GM06990 (cell line): ENCODE measurements at regions not wholly inside any gene's neighbourhood (a gene's known extent, or its start where the extent isn't known, plus 50 kb on each side); places are given as distances from the start of the nearest gene placed in this dataset.

Experiments
- DNase-seq: peaks from one replicate; pipeline ENCODE4 v3.0.0-alpha.2; 2011; ENCODE audit not compliant: insufficient read length; ENCODE audit errors: extremely low read depth
- H3K27me3 ChIP-seq: replicated peaks from 2 replicates; pipeline ENCODE4 v1.6.0; 2011; ENCODE audit warnings: low read length; ENCODE audit not compliant: control insufficient read depth, insufficient read depth
- H3K36me3 ChIP-seq: 2 replicates; pipeline ENCODE4 v1.5.1; 2011; ENCODE audit warnings: low read length; ENCODE audit not compliant: control insufficient read depth, insufficient read depth
- H3K4me3 ChIP-seq: replicated peaks from 2 replicates; pipeline ENCODE4 v1.5.1; 2011; ENCODE audit warnings: low read depth, mild to moderate bottlenecking, control low read depth, low read length
- CTCF ChIP-seq: IDR thresholded peaks from 2 replicates; pipeline ENCODE4 v1.5.1; 2011; ENCODE audit warnings: low read length, control low read depth, mild to moderate bottlenecking, inconsistent platforms; ENCODE audit not compliant: insufficient read depth, poor library complexity, severe bottlenecking

GRCh38 chr4:67151376-67152343 lies 393.6 kb downstream of the CENPC start:
- no peak for TF ChIP-seq CTCF
- Histone ChIP-seq H3K36me3 (no peaks in the 10 kb centered on the region), H3K4me3 (no peak overlapping the region), H3K27me3 (no peaks in the 10 kb centered on the region)
- no peak for DNase-seq

DNA sequence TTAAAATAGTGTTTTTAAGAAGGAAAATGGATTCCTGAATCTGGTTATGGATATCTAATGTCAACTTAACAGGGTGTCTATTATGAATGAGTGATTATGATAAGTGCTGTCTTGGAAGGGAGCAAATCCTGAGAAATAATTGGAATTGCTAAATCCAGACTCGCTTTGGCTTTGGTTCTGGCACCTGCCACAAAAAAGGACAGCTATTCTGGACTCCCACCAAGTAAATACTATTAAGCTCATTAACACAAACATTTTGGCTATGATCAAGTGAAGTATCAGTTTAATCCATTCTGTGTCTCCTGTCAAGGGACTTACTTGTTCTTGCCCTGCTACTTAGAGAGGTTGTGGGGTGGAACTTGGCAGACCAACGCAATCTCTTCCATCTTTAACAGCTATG lies 403.7 kb downstream of the CENPC start:
- TF ChIP-seq CTCF = no peak
- Histone ChIP-seq H3K4me3 (no peak overlapping the region), H3K36me3 (no peaks in the 10 kb centered on the region), H3K27me3 (no peaks in the 10 kb centered on the region)
- no peak for DNase-seq

DNA sequence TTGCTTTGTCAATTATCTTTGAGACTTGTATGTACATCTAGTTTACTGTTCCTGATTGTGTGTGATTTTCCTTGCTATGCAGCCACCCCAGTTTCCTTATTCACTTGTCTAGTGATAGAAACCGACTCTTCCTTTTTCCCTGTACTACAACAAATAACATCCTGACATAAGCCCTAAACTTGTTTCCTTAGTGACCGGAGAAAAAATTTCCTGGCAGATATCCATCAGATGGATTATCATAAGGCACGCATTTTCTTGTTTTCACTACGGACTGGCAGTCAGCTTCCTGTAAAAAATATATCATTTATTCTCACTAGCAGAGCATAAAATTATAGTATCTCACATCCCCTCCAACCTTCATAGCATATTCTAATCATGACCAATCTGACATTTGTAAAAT lies 410.7 kb downstream of the CENPC start:
- Histone ChIP-seq H3K27me3 (no peaks in the 10 kb centered on the region), H3K36me3 (no peaks in the 10 kb centered on the region), H3K4me3 (no peak overlapping the region)
- no peak for DNase-seq
- no peak for TF ChIP-seq CTCF

GRCh38 chr4:67133162-67133561 lies 412.1 kb downstream of the CENPC start:
- Histone ChIP-seq H3K27me3 (no peaks in the 10 kb centered on the region), H3K4me3 (no peak overlapping the region), H3K36me3 (no peaks in the 10 kb centered on the region)
- no peak for DNase-seq
- no peak for TF ChIP-seq CTCF

GRCh38 chr4:67131224-67131623 lies 414.1 kb downstream of the CENPC start:
- H3K36me3 ChIP-seq = no peaks in the 10 kb centered on the region
- DNase-seq = peak; percentile 3
- no peak overlapping the region for H3K4me3 ChIP-seq
- no peaks in the 10 kb centered on the region for H3K27me3 ChIP-seq
- TF ChIP-seq CTCF = no peak
